Endothelial cell (in vitro differentiated cells): ENCODE measurements at regions not wholly inside any gene's neighbourhood (a gene's known extent, or its start where the extent isn't known, plus 50 kb on each side); places are given as distances from the start of the nearest gene placed in this dataset.

Experiments
- DNase-seq: peaks from one replicate; pipeline ENCODE4 v3.0.0; 2021; ENCODE audit warnings: low spot score
- H3K27ac Mint-ChIP-seq: one replicate; pipeline ENCODE4 v1.8.0; 2021; ENCODE audit warnings: mixed read lengths, inconsistent platforms; ENCODE audit not compliant: unreplicated experiment
- H3K27me3 Mint-ChIP-seq: one replicate; pipeline ENCODE4 v1.8.0; 2021; ENCODE audit warnings: mild to moderate bottlenecking, moderate library complexity, mixed read lengths, inconsistent platforms; ENCODE audit not compliant: unreplicated experiment
- H3K36me3 Mint-ChIP-seq: one replicate; pipeline ENCODE4 v1.8.0; 2021; ENCODE audit warnings: mild to moderate bottlenecking, low read depth, mixed read lengths, inconsistent platforms; ENCODE audit not compliant: unreplicated experiment
- H3K4me1 Mint-ChIP-seq: one replicate; pipeline ENCODE4 v1.8.0; 2021; ENCODE audit warnings: mild to moderate bottlenecking, mixed read lengths, inconsistent platforms; ENCODE audit not compliant: unreplicated experiment
- H3K4me3 Mint-ChIP-seq: one replicate; pipeline ENCODE4 v1.8.0; 2021; ENCODE audit warnings: mild to moderate bottlenecking, mixed read lengths, inconsistent platforms; ENCODE audit not compliant: unreplicated experiment
- H3K9me3 Mint-ChIP-seq: one replicate; pipeline ENCODE4 v1.8.0; 2021; ENCODE audit warnings: mixed read lengths, inconsistent platforms; ENCODE audit not compliant: unreplicated experiment
- TF ChIP-seq, protein P1 (sequence below): fragments of 200-600 bp; sonication (generic); IDR thresholded peaks from one replicate; pipeline ENCODE4 v1.5.0; 2021; ENCODE audit warnings: antibody characterized with exemption; ENCODE audit not compliant: unreplicated experiment

DNA sequence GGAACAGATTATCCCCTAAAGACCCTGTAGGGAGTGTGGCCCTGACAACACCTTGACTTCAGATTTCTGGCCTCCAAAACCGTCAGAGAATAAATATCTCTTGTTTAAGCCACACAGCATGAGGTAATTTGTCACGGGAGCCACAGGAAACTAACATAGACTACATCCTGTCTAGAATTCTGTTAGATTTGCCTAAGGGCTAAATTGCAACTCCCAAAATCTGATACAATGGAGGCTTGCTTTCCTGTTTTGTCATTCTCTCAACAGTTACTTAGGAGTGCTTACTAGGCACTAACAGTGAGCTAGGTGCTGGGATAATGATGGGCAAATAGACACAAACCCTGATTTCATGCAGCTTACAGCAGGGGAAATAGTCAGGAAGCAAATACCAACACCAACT is 141.6 kb downstream of the MIS18A start:
- DNase-seq, result no peak
- Mint-ChIP-seq H3K4me3 (no peak overlapping the region), H3K9me3 (no peaks in the 10 kb centered on the region), H3K4me1 (peaks cover 25% of the 10 kb centered on the region), H3K27ac (peak overlapping the region; percentile 82), H3K27me3 (peaks cover 2% of the 10 kb centered on the region), H3K36me3 (peaks cover 6% of the 10 kb centered on the region)
- TF ChIP-seq, protein P1, sequence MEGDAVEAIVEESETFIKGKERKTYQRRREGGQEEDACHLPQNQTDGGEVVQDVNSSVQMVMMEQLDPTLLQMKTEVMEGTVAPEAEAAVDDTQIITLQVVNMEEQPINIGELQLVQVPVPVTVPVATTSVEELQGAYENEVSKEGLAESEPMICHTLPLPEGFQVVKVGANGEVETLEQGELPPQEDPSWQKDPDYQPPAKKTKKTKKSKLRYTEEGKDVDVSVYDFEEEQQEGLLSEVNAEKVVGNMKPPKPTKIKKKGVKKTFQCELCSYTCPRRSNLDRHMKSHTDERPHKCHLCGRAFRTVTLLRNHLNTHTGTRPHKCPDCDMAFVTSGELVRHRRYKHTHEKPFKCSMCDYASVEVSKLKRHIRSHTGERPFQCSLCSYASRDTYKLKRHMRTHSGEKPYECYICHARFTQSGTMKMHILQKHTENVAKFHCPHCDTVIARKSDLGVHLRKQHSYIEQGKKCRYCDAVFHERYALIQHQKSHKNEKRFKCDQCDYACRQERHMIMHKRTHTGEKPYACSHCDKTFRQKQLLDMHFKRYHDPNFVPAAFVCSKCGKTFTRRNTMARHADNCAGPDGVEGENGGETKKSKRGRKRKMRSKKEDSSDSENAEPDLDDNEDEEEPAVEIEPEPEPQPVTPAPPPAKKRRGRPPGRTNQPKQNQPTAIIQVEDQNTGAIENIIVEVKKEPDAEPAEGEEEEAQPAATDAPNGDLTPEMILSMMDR, result no peak

DNA sequence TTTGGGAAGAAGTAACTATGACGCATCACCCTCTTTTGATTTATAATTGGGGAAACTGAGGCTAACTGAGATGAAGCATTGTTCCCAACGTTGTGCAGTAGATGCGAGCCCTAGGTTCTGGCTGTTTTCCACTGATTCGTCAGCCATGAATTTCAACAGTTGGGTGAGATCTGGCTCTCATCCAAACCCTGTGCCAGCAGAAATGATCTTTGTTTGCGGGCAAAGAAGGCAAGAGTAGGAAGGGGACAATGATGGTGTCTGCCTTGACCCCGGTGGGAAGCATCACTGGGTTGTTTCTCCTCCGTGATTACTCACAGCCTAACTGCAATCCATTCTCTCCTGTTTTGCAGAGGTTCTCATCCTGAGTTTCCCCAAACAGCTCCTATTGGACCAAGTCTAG is 142.3 kb downstream of the MIS18A start:
- no peak overlapping the region for H3K27ac Mint-ChIP-seq
- H3K36me3 Mint-ChIP-seq, result peaks cover 11% of the 10 kb centered on the region
- peaks cover 2% of the 10 kb centered on the region for H3K27me3 Mint-ChIP-seq
- no peak for DNase-seq
- H3K9me3 Mint-ChIP-seq, result no peaks in the 10 kb centered on the region
- TF ChIP-seq, protein P1, result no peak
- no peak overlapping the region for H3K4me3 Mint-ChIP-seq
- peaks cover 31% of the 10 kb centered on the region for H3K4me1 Mint-ChIP-seq

DNA sequence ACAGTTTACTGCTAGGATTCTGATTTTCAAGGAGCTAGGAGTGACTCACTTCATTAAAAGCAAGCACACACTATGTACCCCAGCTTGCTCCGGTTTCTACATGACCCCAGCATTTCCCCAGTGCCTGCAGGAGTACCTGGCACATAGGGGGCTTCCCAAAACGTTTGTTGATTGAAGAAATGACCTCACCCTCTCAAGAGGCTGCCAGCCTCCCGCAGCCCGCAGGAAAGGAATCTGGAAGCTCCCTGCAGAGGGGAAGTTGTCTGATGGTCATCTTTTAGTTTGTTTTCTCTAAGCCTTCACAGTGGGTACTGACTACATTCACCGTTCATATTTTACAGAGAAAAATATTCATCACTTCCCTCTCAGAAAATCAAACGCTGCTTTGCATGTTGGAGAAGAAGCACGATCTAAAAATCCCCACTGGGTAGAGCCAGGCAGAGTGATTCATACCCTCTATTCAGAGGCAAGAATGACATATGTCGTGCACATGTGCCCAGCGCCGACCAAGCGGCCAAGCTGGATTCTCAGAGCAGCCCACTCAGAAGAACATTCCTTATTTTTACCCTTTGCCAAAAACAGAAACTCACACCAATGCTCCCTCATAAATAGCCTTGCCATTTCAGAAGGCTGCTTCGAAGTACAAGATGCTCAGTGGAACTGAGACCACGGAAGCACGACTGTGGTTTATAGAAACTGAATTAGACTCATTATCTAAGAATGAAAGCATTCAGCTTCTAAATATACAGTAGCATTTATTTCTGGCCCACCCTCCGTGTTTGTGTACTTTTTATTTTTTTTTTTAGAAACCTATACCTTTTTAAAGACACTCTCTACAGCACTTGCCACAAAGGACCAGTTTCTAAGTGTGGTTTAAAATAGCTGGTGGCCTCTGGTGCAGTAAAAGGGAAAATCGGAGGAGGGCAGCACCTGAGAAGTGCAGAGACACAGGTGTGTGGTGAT is 143.2 kb downstream of the MIS18A start:
- H3K4me3 Mint-ChIP-seq, result no peak overlapping the region
- DNase-seq, result no peak
- peaks cover 2% of the 10 kb centered on the region for H3K27me3 Mint-ChIP-seq
- H3K4me1 Mint-ChIP-seq, result peaks cover 39% of the 10 kb centered on the region
- no peaks in the 10 kb centered on the region for H3K9me3 Mint-ChIP-seq
- TF ChIP-seq, protein P1, result no peak
- no peak overlapping the region for H3K27ac Mint-ChIP-seq
- peaks cover 11% of the 10 kb centered on the region for H3K36me3 Mint-ChIP-seq

DNA sequence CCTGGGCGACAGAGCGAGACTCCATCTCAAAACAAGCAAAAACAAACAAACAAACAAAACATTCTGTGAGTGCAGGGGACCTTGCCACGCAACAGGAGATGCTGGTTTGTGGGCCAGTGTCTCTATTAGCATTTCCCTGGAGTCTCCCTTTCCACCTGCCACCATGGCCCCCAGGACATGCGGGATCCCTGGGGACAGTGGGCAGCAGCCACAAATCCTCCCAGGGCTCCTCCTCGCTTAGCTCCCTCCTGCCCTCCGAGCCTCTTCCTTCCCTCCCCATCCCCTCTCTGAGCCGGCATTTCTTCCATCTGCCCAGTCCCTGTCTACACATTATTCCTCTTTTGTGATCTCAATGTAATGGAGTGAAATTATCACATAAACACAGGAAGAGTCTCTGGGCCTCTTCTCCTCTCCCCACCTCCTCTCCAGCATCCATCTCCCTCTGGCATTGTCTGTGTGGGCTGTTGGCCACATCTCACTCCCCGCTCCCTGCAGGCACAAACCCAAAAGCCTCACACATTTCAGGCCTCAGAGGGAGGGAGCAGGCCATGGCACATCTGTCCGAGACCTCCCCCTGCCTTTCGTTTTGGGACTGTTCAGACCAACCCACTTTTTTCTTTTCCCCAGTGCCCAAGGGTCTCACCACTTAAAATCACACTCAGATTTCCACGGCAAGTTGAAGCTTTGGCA is 144.3 kb downstream of the MIS18A start:
- H3K4me3 Mint-ChIP-seq, result no peak overlapping the region
- no peaks in the 10 kb centered on the region for H3K9me3 Mint-ChIP-seq
- TF ChIP-seq, protein P1, result no peak
- H3K27ac Mint-ChIP-seq, result no peak overlapping the region
- peaks cover 11% of the 10 kb centered on the region for H3K36me3 Mint-ChIP-seq
- peaks cover 2% of the 10 kb centered on the region for H3K27me3 Mint-ChIP-seq
- peaks cover 39% of the 10 kb centered on the region for H3K4me1 Mint-ChIP-seq
- DNase-seq, result no peak

DNA sequence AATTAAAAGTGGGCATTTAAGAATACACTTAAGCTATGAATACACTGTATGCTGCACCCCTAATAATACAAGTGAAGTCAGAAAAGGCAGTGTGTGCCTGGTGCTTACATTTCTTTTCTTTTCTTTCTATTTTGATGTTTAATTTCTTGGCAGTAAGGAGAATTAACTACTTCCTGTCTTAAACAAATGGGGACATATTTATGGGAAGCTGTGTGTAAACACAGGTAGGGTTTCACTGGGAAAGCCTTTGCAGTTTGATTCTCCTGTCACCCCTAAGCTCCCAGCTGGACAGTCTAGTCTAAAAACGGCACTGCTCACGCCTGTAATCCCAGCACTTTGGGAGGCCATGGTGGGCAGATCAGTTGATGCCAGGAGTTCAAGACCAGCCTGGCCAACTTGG is 146.0 kb downstream of the MIS18A start:
- Mint-ChIP-seq H3K9me3 (no peaks in the 10 kb centered on the region), H3K27me3 (peaks cover 2% of the 10 kb centered on the region), H3K36me3 (peaks cover 11% of the 10 kb centered on the region), H3K4me1 (peaks cover 37% of the 10 kb centered on the region), H3K27ac (no peak overlapping the region), H3K4me3 (no peak overlapping the region)
- DNase-seq, result no peak
- TF ChIP-seq, protein P1, result no peak
